GM23338 (cell line): ENCODE measurements at regions not wholly inside any gene's neighbourhood (a gene's known extent, or its start where the extent isn't known, plus 50 kb on each side); places are given as distances from the start of the nearest gene placed in this dataset.

Source experiments
- ATAC-seq: fragments of 200-7000 bp; cut with Tn5 transposase; 3 replicates; pipeline ENCODE4 v1.9.1; 2020
- DNase-seq: peaks from one replicate; pipeline ENCODE4 v3.0.0-alpha.2; 2015; ENCODE audit warnings: low spot score
- H2AFZ ChIP-seq: fragments of 200-600 bp; sonication (generic); 2 replicates; pipeline ENCODE4 v1.8.0; 2016; ENCODE audit warnings: antibody characterized with exemption, mild to moderate bottlenecking, moderate library complexity
- H3F3A ChIP-seq: fragments of 200-600 bp; sonication (generic); replicated peaks from 2 replicates; pipeline ENCODE4 v1.8.0; 2017; ENCODE audit warnings: antibody characterized with exemption, mixed run types, low read depth
- H3K27ac ChIP-seq: fragments of 200-600 bp; sonication (generic); 2 replicates; pipeline ENCODE4 v1.6.1; 2016; ENCODE audit warnings: low read depth
- H3K27me3 ChIP-seq: fragments of 200-600 bp; sonication (generic); 2 replicates; pipeline ENCODE4 v1.8.0; 2016; ENCODE audit warnings: mild to moderate bottlenecking, mixed run types, moderate library complexity; ENCODE audit not compliant: insufficient read depth
- H3K36me3 ChIP-seq: fragments of 200-600 bp; sonication (generic); 2 replicates; pipeline ENCODE4 v1.8.0; 2016; ENCODE audit warnings: mild to moderate bottlenecking; ENCODE audit not compliant: insufficient read depth
- H3K4me1 ChIP-seq: fragments of 200-600 bp; sonication (generic); 2 replicates; pipeline ENCODE4 v1.8.0; 2016; ENCODE audit warnings: mild to moderate bottlenecking, moderate library complexity; ENCODE audit not compliant: insufficient read depth
- H3K4me2 ChIP-seq: fragments of 200-600 bp; sonication (generic); 2 replicates; pipeline ENCODE4 v1.7.1; 2017; ENCODE audit warnings: mixed run types
- H3K4me3 ChIP-seq: fragments of 200-600 bp; sonication (generic); 2 replicates; pipeline ENCODE4 v1.6.1; 2016; ENCODE audit warnings: mixed run types
- H3K79me2 ChIP-seq: fragments of 200-600 bp; sonication (generic); replicated peaks from 2 replicates; pipeline ENCODE4 v1.8.0; 2017; ENCODE audit warnings: mild to moderate bottlenecking; ENCODE audit not compliant: insufficient read depth
- H3K9me2 ChIP-seq: fragments of 200-600 bp; sonication (generic); 2 replicates; pipeline ENCODE4 v1.8.0; 2017; ENCODE audit not compliant: insufficient read depth
- H4K20me1 ChIP-seq: fragments of 200-600 bp; sonication (generic); replicated peaks from 2 replicates; pipeline ENCODE4 v1.8.0; 2017; ENCODE audit warnings: mild to moderate bottlenecking; ENCODE audit not compliant: insufficient read depth
- H3K27ac Mint-ChIP-seq: 2 replicates; pipeline ENCODE4 v1.8.0; 2020; ENCODE audit warnings: inconsistent platforms, mild to moderate bottlenecking, moderate library complexity, mixed read lengths
- H3K27me3 Mint-ChIP-seq: 3 replicates; pipeline ENCODE4 v1.8.0; 2022; ENCODE audit warnings: low read depth, mild to moderate bottlenecking, moderate library complexity, mixed read lengths, inconsistent platforms; ENCODE audit not compliant: insufficient read depth, poor library complexity
- H3K36me3 Mint-ChIP-seq: 3 replicates; pipeline ENCODE4 v1.8.0; 2021; ENCODE audit warnings: low read depth, mild to moderate bottlenecking, inconsistent platforms, moderate library complexity, mixed read lengths
- H3K4me1 Mint-ChIP-seq: 3 replicates; pipeline ENCODE4 v1.8.0; 2020; ENCODE audit warnings: mild to moderate bottlenecking, inconsistent platforms, mixed read lengths
- H3K4me3 Mint-ChIP-seq: 3 replicates; pipeline ENCODE4 v1.8.0; 2021; ENCODE audit warnings: moderate library complexity, mild to moderate bottlenecking, inconsistent platforms, mixed read lengths
- H3K9me3 Mint-ChIP-seq: 3 replicates; pipeline ENCODE4 v1.8.0; 2020; ENCODE audit warnings: moderate library complexity, mild to moderate bottlenecking, inconsistent platforms, mixed read lengths
- EZH2 ChIP-seq: fragments of 200-600 bp; sonication (generic); IDR thresholded peaks from one replicate; pipeline ENCODE4 v1.8.0; 2017; ENCODE audit warnings: antibody characterized with exemption, mild to moderate bottlenecking, low read depth; ENCODE audit not compliant: unreplicated experiment
- EZH2phosphoT487 ChIP-seq: fragments of 200-600 bp; sonication (generic); IDR thresholded peaks from one replicate; pipeline ENCODE4 v1.8.1; 2018; ENCODE audit warnings: antibody characterized with exemption; ENCODE audit not compliant: unreplicated experiment
- JUNB ChIP-seq: IDR thresholded peaks from one replicate; pipeline ENCODE4 v1.6.1; 2016; ENCODE audit warnings: antibody characterized with exemption; ENCODE audit not compliant: unreplicated experiment
- NANOG ChIP-seq: IDR thresholded peaks from 2 replicates; pipeline ENCODE4 v1.6.1; 2016; ENCODE audit warnings: antibody characterized with exemption, borderline replicate concordance
- POLR2AphosphoS5 ChIP-seq: IDR thresholded peaks from 2 replicates; pipeline ENCODE4 v1.6.1; 2016; ENCODE audit warnings: antibody characterized with exemption, low read depth
- STAT1 ChIP-seq: IDR thresholded peaks from one replicate; pipeline ENCODE4 v1.6.1; 2016; ENCODE audit warnings: antibody characterized with exemption; ENCODE audit not compliant: unreplicated experiment
- ZNF114 ChIP-seq: fragments of 250-450 bp; sonication (Bioruptor Pico); IDR thresholded peaks from 2 replicates; pipeline ENCODE4 v1.5.0; 2020; ENCODE audit warnings: mild to moderate bottlenecking, moderate library complexity
- ZNF331 ChIP-seq: fragments of 250-450 bp; sonication (Bioruptor Pico); IDR thresholded peaks from 2 replicates; pipeline ENCODE4 v1.5.0; 2020; ENCODE audit warnings: low read depth, mild to moderate bottlenecking, moderate library complexity
- TF ChIP-seq, protein P1 (sequence below), 2 experiments: fragments of 200-600 bp in 1 of 2; sonication (generic) in 1 of 2; conservative IDR thresholded peaks; 2 replicates each; pipeline versions ENCODE4 v1.5.1 to v1.6.1; 2016 to 2017; ENCODE audit warnings: antibody characterized with exemption in 2 of 2, low read depth in 2 of 2, mild to moderate bottlenecking in 2 of 2, moderate library complexity in 1 of 2
- TF ChIP-seq, protein P2 (sequence below): IDR thresholded peaks from 2 replicates; pipeline ENCODE4 v1.6.1; 2016; ENCODE audit warnings: antibody characterized with exemption
- TF ChIP-seq, protein P3 (sequence below): IDR thresholded peaks from one replicate; pipeline ENCODE4 v1.6.1; 2018; ENCODE audit warnings: antibody characterized with exemption; ENCODE audit not compliant: unreplicated experiment

DNA sequence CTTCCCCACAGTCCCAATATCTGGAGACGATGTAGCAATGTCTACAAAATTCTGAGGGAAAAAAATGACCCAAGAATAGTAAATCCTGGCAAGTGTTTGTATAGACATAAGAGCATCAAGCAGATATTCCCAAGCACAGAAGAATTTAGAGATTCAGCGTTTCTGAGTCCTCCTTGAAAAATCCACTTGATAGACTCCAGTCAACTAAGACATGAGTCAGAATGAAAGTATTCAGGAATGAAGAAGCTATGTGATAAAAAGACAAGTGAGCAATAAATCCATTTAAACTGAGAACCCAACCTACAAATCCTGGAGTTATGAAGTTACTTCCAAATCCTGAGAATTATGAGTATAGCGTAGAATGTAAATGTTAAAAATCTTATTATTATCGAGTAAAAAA is 86.1 kb upstream of the NPY start:
- H3K27ac ChIP-seq = no peak overlapping the region
- H3K27ac Mint-ChIP-seq = no peak overlapping the region

DNA sequence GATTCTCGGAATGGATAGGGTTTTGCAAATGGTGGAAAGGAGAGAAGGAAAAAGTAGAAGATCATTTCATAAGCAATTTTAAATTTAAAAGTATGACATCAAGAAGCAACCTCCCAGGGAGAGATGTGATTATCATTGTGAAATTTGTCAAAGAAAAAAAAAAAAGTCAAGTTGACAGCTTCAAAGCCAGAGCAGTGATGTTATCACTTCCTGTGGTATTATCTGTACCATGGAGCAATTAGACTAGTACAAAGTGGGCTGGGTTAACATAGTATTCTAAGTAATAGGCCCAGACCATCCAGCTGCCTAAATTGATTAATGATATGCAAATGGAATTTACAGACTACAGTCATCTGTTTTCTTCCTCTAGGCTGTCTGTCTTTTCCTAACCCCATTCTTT is 84.0 kb upstream of the NPY start:
- Mint-ChIP-seq H3K36me3 (no peaks in the 10 kb centered on the region), H3K27me3 (no peaks in the 10 kb centered on the region), H3K4me3 (no peak overlapping the region), H3K9me3 (no peaks in the 10 kb centered on the region), H3K27ac (no peak overlapping the region), H3K4me1 (no peaks in the 10 kb centered on the region)
- Histone ChIP-seq H3K79me2 (no peaks in the 10 kb centered on the region), H3K4me1 (no peaks in the 10 kb centered on the region), H4K20me1 (no peaks in the 10 kb centered on the region), H3K36me3 (no peaks in the 10 kb centered on the region), H3K27ac (no peak overlapping the region), H2AFZ (no peak overlapping the region), H3K4me2 (no peak overlapping the region), H3K4me3 (no peak overlapping the region), H3K27me3 (no peaks in the 10 kb centered on the region), H3K9me2 (no peaks in the 10 kb centered on the region; the same call in 1 of the 2 replicates), H3F3A (no peaks in the 10 kb centered on the region)
- no peak for DNase-seq
- ATAC-seq = no peak
- TF ChIP-seq NANOG = no peak
- no peak for TF ChIP-seq ZNF114 (CRISPR knock-in tag)
- no peak for TF ChIP-seq JUNB
- no peak for TF ChIP-seq EZH2
- TF ChIP-seq STAT1 = no peak
- TF ChIP-seq, protein P1, sequence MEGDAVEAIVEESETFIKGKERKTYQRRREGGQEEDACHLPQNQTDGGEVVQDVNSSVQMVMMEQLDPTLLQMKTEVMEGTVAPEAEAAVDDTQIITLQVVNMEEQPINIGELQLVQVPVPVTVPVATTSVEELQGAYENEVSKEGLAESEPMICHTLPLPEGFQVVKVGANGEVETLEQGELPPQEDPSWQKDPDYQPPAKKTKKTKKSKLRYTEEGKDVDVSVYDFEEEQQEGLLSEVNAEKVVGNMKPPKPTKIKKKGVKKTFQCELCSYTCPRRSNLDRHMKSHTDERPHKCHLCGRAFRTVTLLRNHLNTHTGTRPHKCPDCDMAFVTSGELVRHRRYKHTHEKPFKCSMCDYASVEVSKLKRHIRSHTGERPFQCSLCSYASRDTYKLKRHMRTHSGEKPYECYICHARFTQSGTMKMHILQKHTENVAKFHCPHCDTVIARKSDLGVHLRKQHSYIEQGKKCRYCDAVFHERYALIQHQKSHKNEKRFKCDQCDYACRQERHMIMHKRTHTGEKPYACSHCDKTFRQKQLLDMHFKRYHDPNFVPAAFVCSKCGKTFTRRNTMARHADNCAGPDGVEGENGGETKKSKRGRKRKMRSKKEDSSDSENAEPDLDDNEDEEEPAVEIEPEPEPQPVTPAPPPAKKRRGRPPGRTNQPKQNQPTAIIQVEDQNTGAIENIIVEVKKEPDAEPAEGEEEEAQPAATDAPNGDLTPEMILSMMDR (conservative IDR thresholded peaks at IDR 0.05; ENCODE audit: low read depth in 2 of 2) = no peak
- TF ChIP-seq ZNF331 (CRISPR knock-in tag) = no peak
- no peak for TF ChIP-seq POLR2AphosphoS5
- TF ChIP-seq, protein P2, sequence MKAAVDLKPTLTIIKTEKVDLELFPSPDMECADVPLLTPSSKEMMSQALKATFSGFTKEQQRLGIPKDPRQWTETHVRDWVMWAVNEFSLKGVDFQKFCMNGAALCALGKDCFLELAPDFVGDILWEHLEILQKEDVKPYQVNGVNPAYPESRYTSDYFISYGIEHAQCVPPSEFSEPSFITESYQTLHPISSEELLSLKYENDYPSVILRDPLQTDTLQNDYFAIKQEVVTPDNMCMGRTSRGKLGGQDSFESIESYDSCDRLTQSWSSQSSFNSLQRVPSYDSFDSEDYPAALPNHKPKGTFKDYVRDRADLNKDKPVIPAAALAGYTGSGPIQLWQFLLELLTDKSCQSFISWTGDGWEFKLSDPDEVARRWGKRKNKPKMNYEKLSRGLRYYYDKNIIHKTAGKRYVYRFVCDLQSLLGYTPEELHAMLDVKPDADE = no peak
- no peak for TF ChIP-seq EZH2phosphoT487
- TF ChIP-seq, protein P3, sequence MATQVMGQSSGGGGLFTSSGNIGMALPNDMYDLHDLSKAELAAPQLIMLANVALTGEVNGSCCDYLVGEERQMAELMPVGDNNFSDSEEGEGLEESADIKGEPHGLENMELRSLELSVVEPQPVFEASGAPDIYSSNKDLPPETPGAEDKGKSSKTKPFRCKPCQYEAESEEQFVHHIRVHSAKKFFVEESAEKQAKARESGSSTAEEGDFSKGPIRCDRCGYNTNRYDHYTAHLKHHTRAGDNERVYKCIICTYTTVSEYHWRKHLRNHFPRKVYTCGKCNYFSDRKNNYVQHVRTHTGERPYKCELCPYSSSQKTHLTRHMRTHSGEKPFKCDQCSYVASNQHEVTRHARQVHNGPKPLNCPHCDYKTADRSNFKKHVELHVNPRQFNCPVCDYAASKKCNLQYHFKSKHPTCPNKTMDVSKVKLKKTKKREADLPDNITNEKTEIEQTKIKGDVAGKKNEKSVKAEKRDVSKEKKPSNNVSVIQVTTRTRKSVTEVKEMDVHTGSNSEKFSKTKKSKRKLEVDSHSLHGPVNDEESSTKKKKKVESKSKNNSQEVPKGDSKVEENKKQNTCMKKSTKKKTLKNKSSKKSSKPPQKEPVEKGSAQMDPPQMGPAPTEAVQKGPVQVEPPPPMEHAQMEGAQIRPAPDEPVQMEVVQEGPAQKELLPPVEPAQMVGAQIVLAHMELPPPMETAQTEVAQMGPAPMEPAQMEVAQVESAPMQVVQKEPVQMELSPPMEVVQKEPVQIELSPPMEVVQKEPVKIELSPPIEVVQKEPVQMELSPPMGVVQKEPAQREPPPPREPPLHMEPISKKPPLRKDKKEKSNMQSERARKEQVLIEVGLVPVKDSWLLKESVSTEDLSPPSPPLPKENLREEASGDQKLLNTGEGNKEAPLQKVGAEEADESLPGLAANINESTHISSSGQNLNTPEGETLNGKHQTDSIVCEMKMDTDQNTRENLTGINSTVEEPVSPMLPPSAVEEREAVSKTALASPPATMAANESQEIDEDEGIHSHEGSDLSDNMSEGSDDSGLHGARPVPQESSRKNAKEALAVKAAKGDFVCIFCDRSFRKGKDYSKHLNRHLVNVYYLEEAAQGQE = no peak

More for the DNA sequence above, 86.1 kb upstream of the NPY start:
- Mint-ChIP-seq H3K4me1 (no peaks in the 10 kb centered on the region; the same call in 2 of the 3 replicates), H3K4me3 (no peak overlapping the region), H3K9me3 (no peaks in the 10 kb centered on the region), H3K36me3 (no peaks in the 10 kb centered on the region; the same call in 2 of the 3 replicates), H3K27me3 (no peaks in the 10 kb centered on the region)
- ATAC-seq = no peak
- Histone ChIP-seq H3K4me1 (no peaks in the 10 kb centered on the region), H3K27me3 (no peaks in the 10 kb centered on the region), H3K36me3 (no peaks in the 10 kb centered on the region), H3K79me2 (no peaks in the 10 kb centered on the region), H3F3A (no peaks in the 10 kb centered on the region), H3K4me3 (no peak overlapping the region), H2AFZ (no peak overlapping the region), H3K4me2 (no peak overlapping the region), H4K20me1 (no peaks in the 10 kb centered on the region), H3K9me2 (peaks cover 3% of the 10 kb centered on the region; the same call in 1 of the 2 replicates)
- no peak for DNase-seq
- TF ChIP-seq POLR2AphosphoS5 (no peak), ZNF114 (CRISPR knock-in tag) (no peak)
- TF ChIP-seq, protein P3 = no peak
